Gastrocnemius medialis (tissue), 4 donors: ENCODE measurements at regions not wholly inside any gene's neighbourhood (a gene's known extent, or its start where the extent isn't known, plus 50 kb on each side); places are given as distances from the start of the nearest gene placed in this dataset.

Experiments
- ATAC-seq, 2 donors: fragments of 150-250 bp; one replicate each; pipeline ENCODE4 v1.9.1; 2016
- DNase-seq, 2 donors: peaks; one replicate each; pipeline ENCODE4 v3.0.0-alpha.2; 2019
- H3K27ac ChIP-seq, 4 donors: fragments of 200-600 bp; sonication (generic); 1 replicate in 1 of 4; 2 replicates in 3 of 4; pipeline ENCODE4 v1.5.1; 2016 to 2018; ENCODE audit warnings: mild to moderate bottlenecking in 2 of 4, moderate library complexity in 1 of 4
- H3K27me3 ChIP-seq, 3 donors: fragments of 200-600 bp; sonication (generic) in 2 of 3; 1 replicate in 1 of 3; 2 replicates in 2 of 3; pipeline versions ENCODE4 v1.5.1 to v1.6.0; 2016 to 2019; ENCODE audit warnings: mild to moderate bottlenecking in 1 of 3, moderate library complexity in 1 of 3
- H3K36me3 ChIP-seq, 2 donors: fragments of 200-600 bp; sonication (generic) in 1 of 2; one replicate each; pipeline ENCODE4 v1.5.1; 2017 to 2018
- H3K4me1 ChIP-seq, 2 donors: fragments of 200-600 bp; sonication (generic) in 1 of 2; one replicate each; pipeline ENCODE4 v1.5.1; 2016 to 2017; ENCODE audit warnings: mild to moderate bottlenecking in 2 of 2
- H3K4me3 ChIP-seq, 4 donors: fragments of 200-600 bp; sonication (generic) in 3 of 4; 1 replicate in 1 of 4; 2 replicates in 3 of 4; pipeline ENCODE4 v1.5.1; 2016 to 2019; ENCODE audit warnings: mild to moderate bottlenecking in 2 of 4
- H3K9me3 ChIP-seq, 3 donors: fragments of 200-600 bp; sonication (generic) in 2 of 3; 1 replicate in 1 of 3; 2 replicates in 2 of 3; pipeline ENCODE4 v1.5.1; 2016 to 2019
- POLR2A ChIP-seq, 2 donors: fragments of 450-650 bp; IDR thresholded peaks; one replicate each; pipeline ENCODE4 v1.6.1; 2017; ENCODE audit warnings: antibody characterized with exemption in 2 of 2, mild to moderate bottlenecking in 2 of 2, moderate library complexity in 2 of 2
- in situ Hi-C, 4 donors: fragments of 200-750 bp; cut with MboI; loops; one replicate each; pipeline versions ENCODE4 v1.15.0 to v1.8.0; 2017; ENCODE audit warnings: low sequenced_read_pairs in 4 of 4
- intact Hi-C: fragments of 100-400 bp; cut with DNase I; formaldehyde crosslinking; loops from one replicate; pipeline ENCODE4 v1.15.1; 2023; ENCODE audit warnings: low total_unique reads
- TF ChIP-seq, protein P1 (sequence below), 5 experiments: fragments of 450-650 bp in 3 of 5; fragments of 200-600 bp in 2 of 5; sonication (generic) in 2 of 5; IDR thresholded peaks in 4 of 5; conservative IDR thresholded peaks in 1 of 5; 1 replicate in 4 of 5; 2 replicates in 1 of 5; pipeline ENCODE4 v1.5.1; 2016 to 2019; ENCODE audit warnings: antibody characterized with exemption in 5 of 5, mild to moderate bottlenecking in 3 of 5, moderate library complexity in 3 of 5

DNA sequence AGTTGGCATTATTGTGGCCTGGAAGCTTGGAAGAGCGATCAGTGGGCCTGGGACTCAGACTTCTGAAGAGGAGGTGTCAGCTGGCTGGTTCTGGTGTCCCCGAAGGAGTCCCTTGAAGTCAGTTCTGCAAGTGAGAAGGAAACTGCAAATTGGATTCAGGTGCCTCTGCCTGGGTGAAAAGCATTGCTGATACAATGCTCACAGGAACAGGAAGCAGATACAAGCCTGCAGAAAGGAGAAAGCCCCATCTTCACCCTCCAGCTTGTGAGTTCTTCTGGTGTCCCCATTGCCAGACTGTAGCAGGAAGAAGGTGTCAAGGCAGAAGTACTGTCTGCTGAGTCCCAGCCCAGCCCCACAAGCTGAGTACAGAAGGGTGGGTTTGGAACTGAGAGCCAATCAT, 271.3 kb downstream of the PLOD2 start:
- H3K36me3 ChIP-seq: no peaks in the 10 kb centered on the region
- H3K9me3 ChIP-seq: no peaks in the 10 kb centered on the region
- no peaks in the 10 kb centered on the region for H3K4me1 ChIP-seq
- H3K27ac ChIP-seq: no peak overlapping the region
- in situ Hi-C loops: no loop called here
- H3K4me3 ChIP-seq: no peak overlapping the region
- no peaks in the 10 kb centered on the region for H3K27me3 ChIP-seq
- ATAC-seq (no peak), DNase-seq (no peak)
- intact Hi-C loops: no loop called here
- TF ChIP-seq POLR2A (IDR thresholded peaks at IDR 0.05): no peak
- TF ChIP-seq, protein P1, sequence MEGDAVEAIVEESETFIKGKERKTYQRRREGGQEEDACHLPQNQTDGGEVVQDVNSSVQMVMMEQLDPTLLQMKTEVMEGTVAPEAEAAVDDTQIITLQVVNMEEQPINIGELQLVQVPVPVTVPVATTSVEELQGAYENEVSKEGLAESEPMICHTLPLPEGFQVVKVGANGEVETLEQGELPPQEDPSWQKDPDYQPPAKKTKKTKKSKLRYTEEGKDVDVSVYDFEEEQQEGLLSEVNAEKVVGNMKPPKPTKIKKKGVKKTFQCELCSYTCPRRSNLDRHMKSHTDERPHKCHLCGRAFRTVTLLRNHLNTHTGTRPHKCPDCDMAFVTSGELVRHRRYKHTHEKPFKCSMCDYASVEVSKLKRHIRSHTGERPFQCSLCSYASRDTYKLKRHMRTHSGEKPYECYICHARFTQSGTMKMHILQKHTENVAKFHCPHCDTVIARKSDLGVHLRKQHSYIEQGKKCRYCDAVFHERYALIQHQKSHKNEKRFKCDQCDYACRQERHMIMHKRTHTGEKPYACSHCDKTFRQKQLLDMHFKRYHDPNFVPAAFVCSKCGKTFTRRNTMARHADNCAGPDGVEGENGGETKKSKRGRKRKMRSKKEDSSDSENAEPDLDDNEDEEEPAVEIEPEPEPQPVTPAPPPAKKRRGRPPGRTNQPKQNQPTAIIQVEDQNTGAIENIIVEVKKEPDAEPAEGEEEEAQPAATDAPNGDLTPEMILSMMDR (IDR thresholded peaks at IDR 0.05 in 4 of 5, conservative IDR thresholded peaks at IDR 0.05 in 1 of 5): no peak

DNA sequence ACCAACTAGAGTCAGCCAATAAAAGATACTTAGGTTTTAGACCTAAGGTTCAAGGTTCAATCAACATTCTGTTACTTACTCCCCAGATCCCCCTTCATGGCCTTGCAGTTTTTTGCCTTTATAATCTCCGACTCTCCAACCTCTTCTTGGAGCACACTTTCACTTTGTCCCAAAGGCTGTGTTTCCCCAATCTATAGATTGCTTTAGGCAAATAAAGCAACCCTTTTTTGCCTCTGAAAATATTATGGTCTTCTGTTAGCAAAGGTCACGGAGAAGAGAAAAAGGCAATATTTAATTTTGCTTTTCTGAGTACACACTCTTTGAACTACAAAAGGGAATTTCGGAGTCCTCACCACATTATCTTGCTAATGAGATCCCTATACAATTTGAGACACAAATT, 268.1 kb downstream of the PLOD2 start:
- Histone ChIP-seq H3K4me3 (no peak overlapping the region), H3K9me3 (no peaks in the 10 kb centered on the region), H3K27me3 (no peaks in the 10 kb centered on the region), H3K4me1 (no peaks in the 10 kb centered on the region), H3K27ac (no peak overlapping the region), H3K36me3 (no peaks in the 10 kb centered on the region)
- intact Hi-C loops (no loop called here), in situ Hi-C loops (no loop called here)
- DNase-seq: no peak
- no peak for ATAC-seq
- TF ChIP-seq, protein P1 (IDR thresholded peaks at IDR 0.05 in 4 of 5, conservative IDR thresholded peaks at IDR 0.05 in 1 of 5): no peak

DNA sequence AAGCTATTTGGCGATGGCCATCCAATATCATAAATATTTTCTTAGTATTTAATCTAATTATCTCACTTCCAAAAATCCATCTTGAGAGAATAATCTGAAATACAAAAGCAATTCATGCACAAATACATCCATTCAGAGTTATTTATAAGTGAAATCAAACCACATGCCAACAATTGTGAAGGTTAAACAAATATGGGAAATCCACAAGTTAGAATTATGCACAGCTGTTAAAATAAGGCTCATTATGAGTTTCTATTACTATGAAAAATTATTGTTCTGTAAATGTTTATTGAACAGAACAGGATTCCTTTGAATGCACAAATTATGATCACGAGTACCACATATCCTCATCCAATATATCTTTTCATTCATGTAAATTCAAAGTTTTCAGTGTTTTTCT, 267.7 kb downstream of the PLOD2 start:
- DNase-seq (no peak), ATAC-seq (no peak)
- in situ Hi-C loops: no loop called here
- Histone ChIP-seq H3K27ac (no peak overlapping the region), H3K27me3 (no peaks in the 10 kb centered on the region), H3K9me3 (no peaks in the 10 kb centered on the region), H3K4me3 (no peak overlapping the region), H3K36me3 (no peaks in the 10 kb centered on the region), H3K4me1 (no peaks in the 10 kb centered on the region)
- intact Hi-C loops: no loop called here
- TF ChIP-seq, protein P1 (IDR thresholded peaks at IDR 0.05 in 4 of 5, conservative IDR thresholded peaks at IDR 0.05 in 1 of 5): no peak
- no peak for TF ChIP-seq POLR2A (IDR thresholded peaks at IDR 0.05)

GRCh38 chr3:145898487-145898886, 262.5 kb downstream of the PLOD2 start:
- Histone ChIP-seq H3K9me3 (no peaks in the 10 kb centered on the region), H3K4me3 (no peak overlapping the region), H3K27me3 (no peaks in the 10 kb centered on the region), H3K27ac (no peak overlapping the region), H3K36me3 (no peaks in the 10 kb centered on the region), H3K4me1 (no peaks in the 10 kb centered on the region)
- DNase-seq (no peak), ATAC-seq (no peak)
- intact Hi-C loops: no loop called here
- no peak for TF ChIP-seq POLR2A (IDR thresholded peaks at IDR 0.05)
- TF ChIP-seq, protein P1 (IDR thresholded peaks at IDR 0.05 in 4 of 5, conservative IDR thresholded peaks at IDR 0.05 in 1 of 5): no peak
- in situ Hi-C loops: no loop called here

DNA sequence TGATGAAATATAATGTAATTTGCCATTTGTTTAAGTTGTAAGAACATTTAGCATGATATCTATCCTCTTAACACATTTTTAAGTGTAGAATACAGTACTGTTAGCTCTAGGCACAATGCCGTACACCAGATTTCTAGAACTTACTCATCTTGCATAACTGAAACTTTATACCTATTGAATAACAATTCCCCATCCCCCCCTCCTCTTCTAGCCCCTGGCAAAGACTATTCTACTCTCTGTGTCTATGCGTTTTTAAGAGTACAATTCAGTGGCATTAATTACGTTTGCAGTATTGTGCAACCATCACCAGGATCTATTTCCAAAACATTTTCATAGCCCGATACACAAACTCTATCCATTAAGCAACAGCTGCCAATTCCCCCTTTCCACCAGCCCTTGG, 261.7 kb downstream of the PLOD2 start:
- H3K27ac ChIP-seq: no peak overlapping the region
- no peak for ATAC-seq
- intact Hi-C loops (no loop called here), in situ Hi-C loops (no loop called here)
- TF ChIP-seq, protein P1 (IDR thresholded peaks at IDR 0.05 in 4 of 5, conservative IDR thresholded peaks at IDR 0.05 in 1 of 5): no peak
- no peak for TF ChIP-seq POLR2A (IDR thresholded peaks at IDR 0.05)
- H3K4me1 ChIP-seq: no peaks in the 10 kb centered on the region
- no peaks in the 10 kb centered on the region for H3K9me3 ChIP-seq
- no peaks in the 10 kb centered on the region for H3K27me3 ChIP-seq
- H3K4me3 ChIP-seq: no peak overlapping the region
- DNase-seq: no peak
- no peaks in the 10 kb centered on the region for H3K36me3 ChIP-seq
